ACHN (cell line): ENCODE measurements at regions not wholly inside any gene's neighbourhood (a gene's known extent, or its start where the extent isn't known, plus 50 kb on each side); places are given as distances from the start of the nearest gene placed in this dataset.

Source experiments
- DNase-seq: peaks from one replicate; pipeline ENCODE4 v3.0.0-alpha.2; 2015
- in situ Hi-C: cut with HindIII; loops from 2 replicates; pipeline ENCODE4 v1.10.0; 2017; ENCODE audit warnings: low sequenced_read_pairs, low pct_ligation_motif_present, low pct_unique_long_range_greater_than_20kb

DNA sequence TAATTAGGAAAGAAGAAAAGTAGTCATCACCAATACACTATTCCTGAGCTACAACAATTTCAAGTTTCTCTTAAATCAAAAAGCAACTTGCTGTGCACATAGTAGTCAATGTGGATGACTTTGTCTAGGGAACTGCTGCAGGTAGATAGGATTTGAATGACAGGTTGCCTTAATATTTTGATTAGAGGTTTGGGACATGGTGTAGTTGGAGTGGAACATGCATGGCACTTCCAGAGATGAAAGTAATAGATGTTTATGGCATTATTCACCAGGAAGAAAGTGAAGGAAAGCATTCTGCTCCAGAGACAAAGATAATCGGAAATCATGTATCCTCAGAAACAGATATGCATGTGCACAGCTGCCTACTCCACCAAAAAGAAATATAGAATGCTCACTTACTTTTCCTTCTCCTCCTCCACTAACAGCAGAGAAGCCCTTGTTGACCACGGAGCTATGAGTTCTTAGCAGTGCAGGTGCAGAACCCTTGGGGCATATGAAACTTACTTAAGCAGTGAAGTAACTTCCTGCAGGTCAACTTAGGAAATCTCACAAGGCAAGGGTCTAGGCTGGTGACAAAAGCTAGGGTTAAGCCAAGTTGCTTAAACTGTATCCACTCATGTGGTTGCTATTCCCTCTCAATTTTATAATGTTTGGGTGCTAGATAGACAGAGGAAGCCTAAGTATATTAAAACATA is 390.8 kb downstream of the HNRNPD start:
- in situ Hi-C loops = no loop called here

GRCh38 chr4:81981218-81981617 is 392.6 kb downstream of the HNRNPD start:
- in situ Hi-C loops = no loop called here
- DNase-seq = no peak

More for the DNA sequence above, 390.8 kb downstream of the HNRNPD start:
- DNase-seq = no peak

- in situ Hi-C loops = no loop called here
Measured at GRCh38 chr4:81974523-81974922, 399.3 kb downstream of the HNRNPD start.

GRCh38 chr4:81971637-81972381 is 402.0 kb downstream of the HNRNPD start:
- no peak for DNase-seq
- in situ Hi-C loops = no loop called here

More at GRCh38 chr4:81974523-81974922, 399.3 kb downstream of the HNRNPD start:
- DNase-seq = no peak

DNA sequence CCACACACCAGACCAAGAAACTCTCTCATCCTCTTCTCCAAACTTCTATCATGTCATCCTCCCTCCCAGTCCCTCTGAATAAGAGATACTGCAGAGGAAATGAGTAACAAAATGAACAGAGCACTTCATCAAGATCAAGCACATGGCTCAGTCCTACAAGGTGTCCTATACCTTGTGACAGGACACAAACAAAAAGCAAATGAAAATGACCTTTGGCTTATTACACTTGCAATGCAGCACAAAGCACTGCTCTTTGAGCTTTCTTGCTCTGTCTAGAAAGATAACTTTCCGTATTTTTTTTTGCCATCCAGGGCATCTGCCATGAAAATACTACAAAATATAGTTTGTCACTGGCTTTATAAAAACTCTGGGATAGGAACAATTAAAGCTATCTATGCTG is 402.7 kb downstream of the HNRNPD start:
- in situ Hi-C loops = no loop called here
- no peak for DNase-seq

DNA sequence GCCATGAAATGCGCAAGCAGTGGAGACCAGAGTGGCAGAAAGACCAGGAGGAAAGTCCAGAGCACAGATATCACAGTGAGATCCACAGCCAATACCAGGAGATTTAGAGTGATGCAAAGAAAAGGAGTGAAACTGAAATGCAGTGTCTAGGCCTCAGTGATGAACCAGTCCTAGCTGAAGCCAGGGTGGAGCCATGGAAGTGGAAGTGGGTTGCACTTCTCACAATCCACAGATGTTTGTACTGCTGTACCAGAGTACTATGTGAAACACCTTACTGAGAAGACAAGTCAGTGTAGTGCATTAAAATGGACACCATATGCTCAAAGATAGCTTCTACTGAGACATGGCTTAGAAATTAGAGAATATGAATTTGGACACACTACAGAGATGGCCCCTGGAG is 403.3 kb downstream of the HNRNPD start:
- DNase-seq = no peak
- in situ Hi-C loops = no loop called here

DNA sequence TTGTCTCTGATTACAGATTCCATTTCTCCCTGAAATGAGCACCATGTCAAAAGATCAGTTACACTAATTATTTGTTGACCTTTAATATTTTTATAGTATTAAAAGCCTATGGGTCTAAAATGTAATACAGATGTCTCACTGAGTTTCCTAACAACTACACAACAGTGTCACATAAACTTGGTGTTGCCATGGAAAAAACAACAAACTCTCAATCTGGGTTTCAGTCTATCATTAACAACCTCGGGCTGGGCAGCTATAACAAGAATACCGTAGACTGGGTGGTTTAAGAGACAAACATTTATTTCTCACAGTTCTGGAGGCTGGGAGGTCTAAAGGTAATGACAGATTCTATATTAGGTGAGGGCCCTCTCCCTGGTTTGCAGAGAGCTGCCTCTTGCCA is 407.1 kb downstream of the HNRNPD start:
- no peak for DNase-seq
- in situ Hi-C loops = no loop called here

GRCh38 chr4:81965911-81966310 is 407.9 kb downstream of the HNRNPD start:
- no peak for DNase-seq
- in situ Hi-C loops = no loop called here

DNA sequence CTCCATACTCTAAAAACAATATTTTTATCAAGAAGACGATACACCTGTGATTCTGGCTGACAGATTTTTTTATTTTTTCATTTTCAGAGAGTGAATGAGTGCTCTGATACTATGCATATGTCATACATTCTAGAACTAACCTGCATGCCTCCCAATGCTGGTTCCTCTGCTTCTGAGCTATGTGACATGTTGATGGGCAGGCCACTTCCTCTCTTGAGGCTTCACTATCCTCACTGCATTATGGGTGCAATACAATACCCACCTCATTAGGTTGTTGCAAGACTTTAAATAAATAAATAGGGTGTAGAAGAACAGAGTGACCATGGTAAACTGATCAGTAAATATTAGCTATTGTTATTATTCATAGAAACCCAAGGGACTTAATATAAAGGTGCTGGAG is 408.3 kb downstream of the HNRNPD start:
- no peak for DNase-seq
- in situ Hi-C loops = no loop called here

DNA sequence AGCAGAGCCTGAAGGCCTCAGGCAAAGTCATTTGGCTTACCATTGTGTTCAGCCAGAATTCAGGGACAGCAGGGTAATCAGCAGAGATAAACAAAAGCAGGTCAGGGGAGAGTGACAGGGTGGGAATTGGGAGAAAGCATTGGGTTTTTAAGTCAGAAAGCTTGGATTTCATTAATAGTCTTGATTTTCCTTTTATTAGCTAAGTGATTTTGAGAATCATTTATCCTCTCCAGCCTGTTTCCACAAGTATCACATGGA is 410.1 kb downstream of the HNRNPD start:
- no peak for DNase-seq
- in situ Hi-C loops = no loop called here

DNA sequence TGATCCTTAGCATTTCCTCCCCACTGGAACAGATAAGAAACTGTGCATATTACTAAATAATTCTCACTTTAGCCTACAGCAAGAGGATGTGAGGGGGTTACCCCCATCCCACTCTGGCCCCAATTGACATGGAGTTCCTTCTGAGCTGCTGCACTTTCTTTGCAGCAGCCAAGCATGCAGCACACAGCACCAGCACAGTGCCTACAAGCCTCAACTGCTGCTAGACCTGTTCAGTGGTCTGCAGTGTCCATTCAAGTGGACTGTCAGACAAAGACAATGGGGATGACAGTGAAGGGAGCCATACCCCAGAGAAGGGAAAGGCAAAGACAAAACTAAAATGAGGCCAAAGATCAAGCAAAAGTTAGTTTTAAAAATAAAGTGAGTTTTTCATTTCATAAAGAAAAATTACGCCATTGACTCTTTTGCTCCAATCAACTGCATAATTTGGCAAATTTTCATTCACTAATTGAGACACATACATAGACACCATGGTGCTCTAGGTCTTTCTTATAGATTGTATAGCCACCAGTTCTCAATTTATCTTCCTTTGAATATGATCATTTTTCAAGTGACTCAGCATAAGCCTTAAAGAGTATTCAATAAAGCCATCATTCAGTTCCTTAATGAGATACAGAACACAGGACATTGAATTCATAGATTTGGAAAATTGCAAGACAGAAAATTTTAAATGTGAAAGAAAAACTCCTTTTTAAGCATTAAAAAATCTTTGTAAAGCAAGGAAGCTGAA is 410.6 kb downstream of the HNRNPD start:
- in situ Hi-C loops = no loop called here
- no peak for DNase-seq

DNA sequence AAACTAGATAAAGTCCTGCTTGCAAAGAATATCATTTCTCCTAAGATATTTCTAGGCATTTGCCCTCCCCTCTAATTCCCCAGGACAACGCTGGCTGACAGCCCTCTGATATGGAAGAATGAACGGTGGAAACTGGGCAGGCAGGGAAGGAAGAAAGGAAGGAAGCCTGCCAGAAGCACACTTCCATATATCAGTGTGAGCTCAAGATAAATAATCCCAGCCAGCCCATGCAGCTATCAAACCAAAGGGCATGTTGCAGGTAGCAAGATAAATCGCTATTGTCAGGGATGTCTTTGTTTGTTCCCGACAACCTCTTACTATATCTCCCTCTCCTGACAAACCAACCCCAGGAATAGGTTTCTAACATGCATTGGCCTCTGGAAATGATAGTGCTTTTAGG is 412.8 kb downstream of the HNRNPD start:
- in situ Hi-C loops = no loop called here
- no peak for DNase-seq

DNA sequence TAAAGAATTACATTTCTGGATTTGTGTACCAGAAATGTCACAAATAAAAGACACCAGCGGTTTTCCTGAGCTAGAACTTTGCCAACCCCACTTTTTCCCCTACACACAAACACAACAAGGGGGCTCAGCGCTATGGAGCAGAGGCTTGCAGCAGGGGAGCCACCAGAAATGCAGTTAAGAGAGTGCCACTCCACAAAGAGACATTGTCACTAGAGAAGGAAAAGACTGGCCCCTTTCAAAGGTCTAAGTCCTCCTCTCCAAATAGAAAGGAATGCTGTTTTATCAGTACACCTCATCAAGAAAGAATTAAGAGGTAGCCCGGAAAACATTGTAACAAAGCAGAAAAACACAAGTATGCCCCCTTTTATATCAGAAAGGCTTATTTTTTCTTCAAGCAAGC is 419.5 kb downstream of the HNRNPD start:
- DNase-seq = no peak
- in situ Hi-C loops = no loop called here

GRCh38 chr4:81951891-81952455 is 421.8 kb downstream of the HNRNPD start:
- in situ Hi-C loops = no loop called here
- no peak for DNase-seq

DNA sequence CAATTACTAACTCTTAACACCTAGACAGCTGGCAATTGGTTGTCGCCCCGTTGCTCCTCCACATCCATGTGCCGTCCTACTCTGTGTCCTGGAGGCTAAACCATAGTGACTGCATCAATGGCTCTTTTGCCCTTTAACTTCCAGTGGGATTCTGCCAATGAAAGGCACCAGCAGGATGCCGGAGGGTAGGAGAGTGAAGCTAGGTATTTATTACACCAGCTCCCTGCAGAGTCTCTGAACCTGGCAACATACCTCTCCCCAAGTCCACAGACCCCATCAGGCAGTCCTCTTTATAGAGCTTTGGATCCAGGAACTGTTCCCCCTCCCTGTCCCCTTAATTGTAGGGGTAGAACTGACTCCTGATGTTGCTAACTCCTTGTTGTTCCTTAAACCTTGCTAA is 426.8 kb downstream of the HNRNPD start:
- in situ Hi-C loops = no loop called here
- DNase-seq = no peak

- DNase-seq = no peak
- in situ Hi-C loops = no loop called here
Measured at GRCh38 chr4:81930506-81931238, 443.1 kb downstream of the HNRNPD start.

GRCh38 chr4:81923140-81923539 is 450.7 kb downstream of the HNRNPD start:
- in situ Hi-C loops = no loop called here
- DNase-seq = no peak

GRCh38 chr4:81922313-81922712 is 450.6 kb upstream of the RASGEF1B start:
- no peak for DNase-seq
- in situ Hi-C loops = no loop called here

DNA sequence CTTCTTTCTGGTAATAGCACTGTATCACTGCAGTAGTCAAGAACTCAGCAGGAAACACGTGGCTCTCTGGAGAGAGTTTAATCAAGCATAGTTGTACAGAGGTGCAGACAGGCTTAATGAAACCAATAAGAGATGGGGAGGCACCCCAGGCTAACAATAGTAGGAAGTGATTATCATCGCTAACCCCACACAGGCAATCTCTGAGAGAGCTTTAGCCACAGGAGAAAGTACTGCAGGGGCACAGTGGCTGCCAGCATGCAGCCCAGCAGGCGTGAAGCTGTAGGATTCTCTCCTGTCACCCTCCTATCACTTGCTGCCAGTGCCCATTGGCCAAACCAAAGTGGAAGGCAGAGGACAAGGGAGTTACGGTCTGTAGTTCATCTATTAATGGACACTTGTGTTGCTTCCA is 450.0 kb upstream of the RASGEF1B start:
- in situ Hi-C loops = no loop called here
- no peak for DNase-seq
